GM23248 (cell line): ENCODE measurements at regions not wholly inside any gene's neighbourhood (a gene's known extent, or its start where the extent isn't known, plus 50 kb on each side); places are given as distances from the start of the nearest gene placed in this dataset.

Experiments
- DNase-seq: peaks from one replicate; pipeline ENCODE4 v3.0.0-alpha.2; 2015
- H2AFZ ChIP-seq: fragments of 200-600 bp; sonication (generic); 2 replicates; pipeline ENCODE4 v1.6.1; 2016; ENCODE audit warnings: antibody characterized with exemption
- H3F3A ChIP-seq: fragments of 200-600 bp; sonication (generic); 2 replicates; pipeline ENCODE4 v1.6.1; 2016; ENCODE audit warnings: mild to moderate bottlenecking, antibody characterized with exemption, mixed run types; ENCODE audit not compliant: insufficient read depth
- H3K27ac ChIP-seq: fragments of 200-600 bp; sonication (generic); 2 replicates; pipeline ENCODE4 v1.5.1; 2016; ENCODE audit warnings: mild to moderate bottlenecking
- H3K27me3 ChIP-seq: fragments of 200-600 bp; sonication (generic); replicated peaks from 2 replicates; pipeline ENCODE4 v1.6.1; 2016; ENCODE audit warnings: mild to moderate bottlenecking; ENCODE audit not compliant: insufficient read depth
- H3K36me3 ChIP-seq: fragments of 200-600 bp; sonication (generic); 2 replicates; pipeline ENCODE4 v1.6.1; 2016; ENCODE audit warnings: low read depth, mild to moderate bottlenecking
- H3K4me1 ChIP-seq: fragments of 200-600 bp; sonication (generic); 2 replicates; pipeline ENCODE4 v1.6.1; 2016; ENCODE audit warnings: mild to moderate bottlenecking; ENCODE audit not compliant: insufficient read depth
- H3K4me2 ChIP-seq: fragments of 200-600 bp; sonication (generic); one replicate; pipeline ENCODE4 v1.6.1; 2016; ENCODE audit warnings: mild to moderate bottlenecking; ENCODE audit not compliant: unreplicated experiment
- H3K4me3 ChIP-seq: fragments of 200-600 bp; sonication (generic); 2 replicates; pipeline ENCODE4 v1.5.1; 2016; ENCODE audit warnings: mild to moderate bottlenecking
- H3K79me2 ChIP-seq: fragments of 200-600 bp; sonication (generic); 2 replicates; pipeline ENCODE4 v1.6.1; 2016; ENCODE audit warnings: mild to moderate bottlenecking; ENCODE audit not compliant: insufficient read depth
- H3K9ac ChIP-seq: fragments of 200-600 bp; sonication (generic); 2 replicates; pipeline ENCODE4 v1.6.1; 2016; ENCODE audit warnings: mild to moderate bottlenecking
- H3K9me2 ChIP-seq: fragments of 200-600 bp; sonication (generic); 2 replicates; pipeline ENCODE4 v1.6.1; 2016; ENCODE audit warnings: mixed run types, mild to moderate bottlenecking, moderate library complexity; ENCODE audit not compliant: insufficient read depth
- H3K9me3 ChIP-seq: fragments of 200-600 bp; sonication (generic); one replicate; pipeline ENCODE4 v1.6.1; 2017; ENCODE audit warnings: low read depth
- H4K20me1 ChIP-seq: fragments of 200-600 bp; sonication (generic); 2 replicates; pipeline ENCODE4 v1.6.0; 2016; ENCODE audit not compliant: insufficient read depth
- EZH2 ChIP-seq: fragments of 200-600 bp; sonication (generic); IDR thresholded peaks from 2 replicates; pipeline ENCODE4 v1.6.1; 2018; ENCODE audit warnings: antibody characterized with exemption, mild to moderate bottlenecking; ENCODE audit not compliant: insufficient read depth, poor library complexity, severe bottlenecking
- EZH2phosphoT487 ChIP-seq: fragments of 200-600 bp; sonication (generic); IDR thresholded peaks from 2 replicates; pipeline ENCODE4 v1.6.1; 2018; ENCODE audit warnings: antibody characterized with exemption, moderate library complexity, mild to moderate bottlenecking, low read depth; ENCODE audit not compliant: insufficient read depth
- WGBS, 2 experiments: methylation state at CpG; one replicate each; pipeline ENCODE4 v1.1.6; 2015 to 2017; ENCODE audit warnings: low lambda C conversion rate in 2 of 2, low coverage in 1 of 2; ENCODE audit errors: missing lambda C conversion rate in 2 of 2; 5-methylcytosine and 5-hydroxymethylcytosine counted together
- in situ Hi-C: fragments of 300-500 bp; cut with MboI; formaldehyde crosslinking; loops from 2 replicates; pipeline ENCODE4 v1.15.0; 2020

GRCh38 chr3:170695486-170696064, 109.7 kb upstream of the SLC7A14 start:
- H3K9me3 ChIP-seq, result no peaks in the 10 kb centered on the region
- H2AFZ ChIP-seq, result no peak overlapping the region
- H4K20me1 ChIP-seq, result no peaks in the 10 kb centered on the region
- H3K79me2 ChIP-seq, result no peaks in the 10 kb centered on the region
- no peaks in the 10 kb centered on the region for H3K27me3 ChIP-seq
- TF ChIP-seq EZH2 (no peak), EZH2phosphoT487 (no peak)
- H3K9me2 ChIP-seq, result no peaks in the 10 kb centered on the region
- H3K9ac ChIP-seq, result no peak overlapping the region
- H3K36me3 ChIP-seq, result no peaks in the 10 kb centered on the region
- H3F3A ChIP-seq, result 0 out of 2 replicates have a peak, but pooled peaks cover 4% of the 10 kb centered on the region
- DNase-seq, result no peak
- H3K4me1 ChIP-seq, result no peaks in the 10 kb centered on the region
- in situ Hi-C loops, result no loop called here
- no peak overlapping the region for H3K4me3 ChIP-seq
- no peak overlapping the region for H3K27ac ChIP-seq
- H3K4me2 ChIP-seq, result no peak overlapping the region
- 95 to 96% methylated on average over 3 of the region's 3 CpGs for WGBS, 2 experiments

- H3K4me1 ChIP-seq, result peaks cover 15% of the 10 kb centered on the region
- no peaks in the 10 kb centered on the region for H3K9me2 ChIP-seq
- H3K27ac ChIP-seq, result no peak overlapping the region
- no peaks in the 10 kb centered on the region for H3K36me3 ChIP-seq
- H3K4me3 ChIP-seq, result no peak overlapping the region
- no peaks in the 10 kb centered on the region for H3K79me2 ChIP-seq
- 98% methylated on average over 2 of the region's 2 CpGs for WGBS, 2 experiments
- no peak overlapping the region for H2AFZ ChIP-seq
- TF ChIP-seq EZH2phosphoT487 (no peak), EZH2 (no peak)
- H4K20me1 ChIP-seq, result no peaks in the 10 kb centered on the region
- peaks cover 14% of the 10 kb centered on the region for H3F3A ChIP-seq
- H3K9me3 ChIP-seq, result no peaks in the 10 kb centered on the region
- H3K4me2 ChIP-seq, result no peak overlapping the region
- H3K27me3 ChIP-seq, result no peaks in the 10 kb centered on the region
- in situ Hi-C loops, result no loop called here
- DNase-seq, result peak; percentile 33
- H3K9ac ChIP-seq, result no peak overlapping the region
Observed at GRCh38 chr3:170692720-170693119, 106.8 kb upstream of the SLC7A14 start.

- in situ Hi-C loops, result no loop called here
Observed at GRCh38 chr3:170690661-170690981, 104.7 kb upstream of the SLC7A14 start.

GRCh38 chr3:170689893-170690660, 104.2 kb upstream of the SLC7A14 start:
- peaks cover 15% of the 10 kb centered on the region for H3K4me1 ChIP-seq
- H3K4me3 ChIP-seq, result no peak overlapping the region
- no peaks in the 10 kb centered on the region for H3K9me2 ChIP-seq
- no peaks in the 10 kb centered on the region for H3K27me3 ChIP-seq
- H3K9me3 ChIP-seq, result no peaks in the 10 kb centered on the region
- H3F3A ChIP-seq, result peaks cover 14% of the 10 kb centered on the region
- peak overlapping the region; percentile 41 for H3K4me2 ChIP-seq
- no peak overlapping the region for H3K27ac ChIP-seq
- no peaks in the 10 kb centered on the region for H4K20me1 ChIP-seq
- no peaks in the 10 kb centered on the region for H3K36me3 ChIP-seq
- peak; percentile 59 for DNase-seq
- in situ Hi-C loops, result no loop called here
- no peak overlapping the region for H2AFZ ChIP-seq
- no peaks in the 10 kb centered on the region for H3K79me2 ChIP-seq
- TF ChIP-seq EZH2, result no peak
- no peak for TF ChIP-seq EZH2phosphoT487
- H3K9ac ChIP-seq, result no peak overlapping the region
- WGBS, 2 experiments, result 70 to 72% methylated on average over 13 of the region's 13 CpGs

More at GRCh38 chr3:170690661-170690981, 104.7 kb upstream of the SLC7A14 start:
- no peak overlapping the region for H3K4me2 ChIP-seq
- H4K20me1 ChIP-seq, result no peaks in the 10 kb centered on the region
- H3K4me3 ChIP-seq, result no peak overlapping the region
- no peaks in the 10 kb centered on the region for H3K27me3 ChIP-seq
- TF ChIP-seq EZH2phosphoT487 (no peak), EZH2 (no peak)
- H2AFZ ChIP-seq, result no peak overlapping the region
- 59 to 70% methylated on average over 3 of the region's 3 CpGs for WGBS, 2 experiments
- no peak for DNase-seq
- no peaks in the 10 kb centered on the region for H3K9me2 ChIP-seq
- no peak overlapping the region for H3K27ac ChIP-seq
- no peaks in the 10 kb centered on the region for H3K9me3 ChIP-seq
- peaks cover 14% of the 10 kb centered on the region for H3F3A ChIP-seq
- peaks cover 15% of the 10 kb centered on the region for H3K4me1 ChIP-seq
- H3K79me2 ChIP-seq, result no peaks in the 10 kb centered on the region
- no peak overlapping the region for H3K9ac ChIP-seq
- H3K36me3 ChIP-seq, result no peaks in the 10 kb centered on the region
